IPS-18a (cell line): ENCODE measurements at regions not wholly inside any gene's neighbourhood (a gene's known extent, or its start where the extent isn't known, plus 50 kb on each side); places are given as distances from the start of the nearest gene placed in this dataset.
"Not testable (repeated sequence)": the region's sequence is repeated elsewhere in the genome, so short reads cannot be mapped to it uniquely, and the experiment has no call there.

ENCODE experiments used
- H3K27ac ChIP-seq: one replicate; pipeline ENCODE4 v1.5.1; 2013; ENCODE audit warnings: low read length
- H3K27me3 ChIP-seq: one replicate; pipeline ENCODE4 v1.6.1; 2013; ENCODE audit warnings: mild to moderate bottlenecking, low read length; ENCODE audit not compliant: control insufficient read depth, insufficient read depth
- H3K36me3 ChIP-seq: one replicate; pipeline ENCODE4 v1.6.1; 2013; ENCODE audit warnings: low read depth, low read length; ENCODE audit not compliant: control insufficient read depth
- H3K4me1 ChIP-seq: one replicate; pipeline ENCODE4 v1.6.1; 2013; ENCODE audit warnings: low read depth, low read length; ENCODE audit not compliant: control insufficient read depth
- H3K4me3 ChIP-seq: one replicate; pipeline ENCODE4 v1.5.1; 2013; ENCODE audit warnings: low read length
- H3K9ac ChIP-seq: one replicate; pipeline ENCODE4 v1.6.1; 2013; ENCODE audit warnings: mild to moderate bottlenecking, low read length, moderate library complexity
- H3K9me3 ChIP-seq: one replicate; pipeline ENCODE4 v1.6.1; 2013; ENCODE audit warnings: low read depth, low read length; ENCODE audit not compliant: control insufficient read depth

DNA sequence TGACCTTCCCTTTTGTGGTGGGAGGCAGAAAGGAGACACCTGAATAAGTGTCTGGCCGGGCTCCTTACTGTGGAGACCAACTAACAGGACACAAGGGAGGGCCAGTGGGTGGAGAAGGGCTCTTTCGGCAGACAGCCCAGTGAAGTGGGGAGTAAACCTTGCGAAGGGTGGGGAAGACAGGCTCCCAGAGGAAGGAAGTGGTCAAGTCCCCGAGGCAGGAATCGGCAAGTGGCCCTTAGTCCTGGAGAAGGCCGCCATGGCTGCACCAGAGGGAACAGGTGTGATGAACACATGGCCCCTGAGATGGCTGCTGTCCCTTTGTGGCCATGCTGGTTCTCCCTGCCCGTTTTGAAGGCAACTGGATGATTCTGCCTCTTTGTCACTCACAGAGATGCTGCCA is 187.2 kb upstream of the IGFBP3 start:
- no peak overlapping the region for H3K4me3 ChIP-seq
- no peaks in the 10 kb centered on the region for H3K4me1 ChIP-seq
- no peaks in the 10 kb centered on the region for H3K36me3 ChIP-seq
- H3K27ac ChIP-seq: no peak overlapping the region
- no peaks in the 10 kb centered on the region for H3K9me3 ChIP-seq
- no peaks in the 10 kb centered on the region for H3K27me3 ChIP-seq
- H3K9ac ChIP-seq: no peak overlapping the region

DNA sequence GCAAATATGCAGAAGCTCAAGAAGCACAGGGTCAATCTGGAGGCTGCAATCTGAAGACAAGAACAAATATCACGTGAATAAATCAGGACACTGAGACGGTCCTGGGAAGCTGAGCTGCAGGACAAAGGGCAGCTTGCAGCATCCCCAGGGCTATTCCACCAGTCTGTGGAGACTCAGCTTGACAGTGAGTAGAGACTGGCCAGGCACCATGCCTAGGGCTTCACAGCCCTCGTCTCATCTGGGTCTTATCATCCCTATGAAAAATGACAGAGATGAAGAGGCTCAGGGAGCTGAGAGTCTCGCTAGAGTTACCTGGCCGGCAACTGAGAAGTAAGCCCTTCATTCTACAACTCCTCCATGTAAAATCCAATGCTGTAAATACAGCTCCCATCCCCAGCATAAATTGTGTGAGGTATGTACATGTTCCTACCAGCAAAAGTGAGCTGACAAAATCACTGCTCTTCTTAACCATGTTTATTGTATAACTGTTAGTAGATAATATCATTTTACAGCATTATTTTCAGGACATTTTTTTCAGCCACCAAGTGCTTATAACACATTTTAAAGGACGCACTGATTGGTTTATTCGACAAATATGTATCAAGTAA is 186.6 kb upstream of the IGFBP3 start:
- H3K4me1 ChIP-seq: no peaks in the 10 kb centered on the region
- no peak overlapping the region for H3K4me3 ChIP-seq
- H3K9me3 ChIP-seq: no peaks in the 10 kb centered on the region
- no peak overlapping the region for H3K9ac ChIP-seq
- no peaks in the 10 kb centered on the region for H3K36me3 ChIP-seq
- H3K27ac ChIP-seq: no peak overlapping the region
- no peaks in the 10 kb centered on the region for H3K27me3 ChIP-seq

DNA sequence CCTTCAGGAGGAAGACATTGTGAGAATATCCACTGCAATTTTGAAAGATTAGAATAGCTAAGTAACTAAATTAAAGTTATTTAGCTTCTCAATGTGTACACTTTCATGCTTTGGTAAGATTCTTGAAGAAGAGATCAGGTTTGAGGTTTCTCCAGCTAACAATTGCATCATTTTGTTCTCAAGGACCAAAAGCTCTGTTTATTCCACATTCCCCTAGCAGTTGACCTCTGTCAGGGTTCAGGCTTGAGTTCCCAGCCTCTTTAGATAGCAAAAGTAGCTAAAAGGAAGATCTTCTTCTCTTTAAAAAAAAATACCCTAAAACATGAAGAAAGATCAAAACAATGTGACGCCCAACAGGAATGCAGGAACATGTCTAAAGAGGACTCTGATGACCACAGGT is 179.4 kb upstream of the IGFBP3 start:
- Histone ChIP-seq H3K4me1 (no peaks in the 10 kb centered on the region), H3K27ac (no peak overlapping the region), H3K27me3 (no peaks in the 10 kb centered on the region), H3K9me3 (no peaks in the 10 kb centered on the region), H3K36me3 (no peaks in the 10 kb centered on the region), H3K9ac (no peak overlapping the region), H3K4me3 (no peak overlapping the region)

DNA sequence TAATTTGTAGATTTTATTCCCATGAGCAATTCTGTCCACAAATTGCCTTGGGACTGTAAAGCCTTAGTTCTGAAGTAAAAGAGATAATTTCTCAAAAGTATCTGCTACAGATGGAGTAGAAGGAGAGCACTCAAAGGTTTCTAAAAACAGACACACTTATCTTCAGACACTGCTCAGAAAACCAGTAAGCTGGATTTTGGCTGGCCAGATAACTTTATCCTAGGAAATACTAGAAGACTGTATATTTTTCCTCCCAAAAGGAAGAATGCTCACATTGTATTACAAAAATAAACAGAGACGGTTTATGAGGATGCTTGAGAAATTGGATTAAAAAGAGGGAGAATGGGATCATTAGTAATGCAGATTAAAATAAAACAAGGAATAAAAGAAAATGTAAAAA is 178.0 kb upstream of the IGFBP3 start:
- Histone ChIP-seq H3K27ac (no peak overlapping the region), H3K4me1 (no peaks in the 10 kb centered on the region), H3K9ac (no peak overlapping the region), H3K27me3 (no peaks in the 10 kb centered on the region), H3K4me3 (no peak overlapping the region), H3K36me3 (no peaks in the 10 kb centered on the region), H3K9me3 (no peaks in the 10 kb centered on the region)

DNA sequence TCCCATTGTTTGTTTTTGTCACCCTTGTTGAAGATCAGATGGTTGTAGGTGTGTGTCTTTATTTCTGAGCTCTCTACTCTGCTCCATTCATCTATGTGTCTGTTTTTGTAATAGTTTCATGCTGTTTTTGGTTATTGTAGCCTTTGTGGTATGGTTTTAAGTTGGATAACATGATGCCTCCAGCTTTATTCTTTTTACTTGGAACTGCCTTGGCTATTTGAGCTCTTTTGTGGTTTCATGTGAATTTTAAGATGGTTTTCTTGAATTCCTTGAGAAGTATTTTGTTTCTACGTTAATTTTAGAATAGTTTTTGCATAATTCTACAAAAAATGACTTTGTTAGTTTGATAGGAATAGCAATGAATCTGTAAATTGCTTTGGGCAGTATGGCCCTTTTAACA is 170.0 kb upstream of the IGFBP3 start:
- Histone ChIP-seq H3K9me3 (no peaks in the 10 kb centered on the region), H3K27me3 (no peaks in the 10 kb centered on the region), H3K4me1 (no peaks in the 10 kb centered on the region), H3K9ac (no peak overlapping the region), H3K4me3 (no peak overlapping the region), H3K36me3 (no peaks in the 10 kb centered on the region), H3K27ac (no peak overlapping the region)

DNA sequence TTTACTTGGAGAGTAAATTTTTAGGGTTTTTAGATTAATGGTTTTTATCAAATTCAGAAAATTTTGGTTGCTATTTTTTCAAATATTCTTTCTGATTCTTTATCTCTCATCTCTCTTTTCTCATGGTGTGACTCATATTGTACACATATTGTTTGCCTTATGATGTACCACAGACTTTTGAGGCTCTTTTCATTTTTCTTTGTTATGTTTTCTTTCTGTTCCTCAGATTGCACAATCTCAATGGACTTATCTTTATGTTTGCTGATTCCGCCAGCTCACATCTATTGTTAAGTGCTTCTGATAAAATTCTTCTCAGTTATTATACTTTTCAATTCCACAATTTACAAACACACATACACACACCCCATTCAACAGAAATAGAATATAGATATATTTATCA is 168.2 kb upstream of the IGFBP3 start:
- no peaks in the 10 kb centered on the region for H3K9me3 ChIP-seq
- no peak overlapping the region for H3K27ac ChIP-seq
- no peak overlapping the region for H3K9ac ChIP-seq
- no peaks in the 10 kb centered on the region for H3K4me1 ChIP-seq
- H3K27me3 ChIP-seq: no peaks in the 10 kb centered on the region
- no peak overlapping the region for H3K4me3 ChIP-seq
- no peaks in the 10 kb centered on the region for H3K36me3 ChIP-seq

DNA sequence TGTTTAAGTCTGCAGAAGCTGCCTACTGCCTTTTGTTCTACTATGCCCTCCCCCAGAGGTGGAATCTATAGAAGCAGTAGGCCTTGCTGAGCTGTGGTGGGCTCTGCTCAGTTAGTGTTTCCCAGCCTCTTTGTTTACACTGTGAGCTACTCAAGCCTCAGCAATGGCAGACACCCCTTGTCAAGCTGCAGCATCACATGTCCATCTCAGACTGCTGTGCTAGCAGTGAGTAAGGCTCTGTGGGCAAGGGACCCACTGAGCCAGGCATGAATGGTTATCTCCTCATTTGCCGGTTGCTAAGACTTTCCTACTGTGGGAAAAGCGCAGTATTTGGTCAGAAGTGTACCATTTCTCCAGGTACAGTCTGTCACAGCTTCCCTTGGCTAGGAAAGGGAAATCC is 167.4 kb upstream of the IGFBP3 start:
- H3K27me3 ChIP-seq, H3K4me1 ChIP-seq, H3K36me3 ChIP-seq, H3K27ac ChIP-seq, H3K9ac ChIP-seq, H3K9me3 ChIP-seq, H3K4me3 ChIP-seq: not testable (repeated sequence)

DNA sequence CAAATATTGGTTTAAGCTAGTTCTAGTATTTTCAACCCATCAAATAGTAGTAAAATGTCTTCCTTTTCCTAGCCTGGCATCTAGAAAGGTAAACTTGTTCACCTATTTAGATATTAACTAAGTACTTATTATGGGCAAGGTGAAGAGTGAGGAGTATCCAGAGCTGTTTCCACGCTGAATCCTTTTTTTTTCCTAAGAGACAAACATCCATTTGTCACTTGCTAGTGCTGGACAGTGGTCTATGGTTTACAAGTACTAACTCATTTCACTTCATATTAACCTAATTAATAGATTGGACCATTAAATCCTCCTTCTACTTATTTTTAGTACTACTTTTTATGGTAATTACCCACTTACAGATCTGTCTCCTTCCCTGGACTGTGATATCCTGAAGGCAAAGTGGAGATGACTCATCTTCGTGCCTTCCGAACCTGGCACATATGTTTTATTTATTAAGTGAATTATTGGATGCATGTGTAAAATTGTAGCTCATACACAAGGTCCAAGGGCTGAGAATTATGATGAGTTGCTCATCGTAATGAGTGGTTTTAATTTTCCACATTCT is 159.6 kb upstream of the IGFBP3 start:
- H3K4me1 ChIP-seq: no peaks in the 10 kb centered on the region
- H3K27ac ChIP-seq: no peak overlapping the region
- H3K9ac ChIP-seq: no peak overlapping the region
- no peaks in the 10 kb centered on the region for H3K36me3 ChIP-seq
- no peak overlapping the region for H3K4me3 ChIP-seq
- H3K27me3 ChIP-seq: no peaks in the 10 kb centered on the region
- no peaks in the 10 kb centered on the region for H3K9me3 ChIP-seq

DNA sequence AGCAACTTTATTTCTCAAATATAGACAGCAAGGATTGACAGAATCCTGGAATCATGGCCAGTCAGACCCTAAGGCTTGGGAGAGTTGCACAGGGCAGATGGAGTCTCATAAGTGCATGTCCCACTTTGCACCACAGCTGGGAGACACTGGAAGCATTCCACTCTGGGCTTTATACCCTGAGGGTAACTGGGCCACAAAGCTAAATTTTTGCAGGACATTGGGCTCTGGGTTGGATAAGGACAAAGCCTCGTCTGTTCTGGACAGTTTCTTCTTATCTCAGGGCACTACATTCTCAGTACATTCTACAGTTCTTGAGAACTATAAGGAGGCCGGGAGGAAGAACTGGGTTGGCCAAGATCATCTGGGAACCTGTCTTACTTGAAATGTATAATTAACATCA is 158.3 kb upstream of the IGFBP3 start:
- Histone ChIP-seq H3K9ac (no peak overlapping the region), H3K27ac (no peak overlapping the region), H3K9me3 (no peaks in the 10 kb centered on the region), H3K4me1 (no peaks in the 10 kb centered on the region), H3K27me3 (no peaks in the 10 kb centered on the region), H3K36me3 (no peaks in the 10 kb centered on the region), H3K4me3 (no peak overlapping the region)

DNA sequence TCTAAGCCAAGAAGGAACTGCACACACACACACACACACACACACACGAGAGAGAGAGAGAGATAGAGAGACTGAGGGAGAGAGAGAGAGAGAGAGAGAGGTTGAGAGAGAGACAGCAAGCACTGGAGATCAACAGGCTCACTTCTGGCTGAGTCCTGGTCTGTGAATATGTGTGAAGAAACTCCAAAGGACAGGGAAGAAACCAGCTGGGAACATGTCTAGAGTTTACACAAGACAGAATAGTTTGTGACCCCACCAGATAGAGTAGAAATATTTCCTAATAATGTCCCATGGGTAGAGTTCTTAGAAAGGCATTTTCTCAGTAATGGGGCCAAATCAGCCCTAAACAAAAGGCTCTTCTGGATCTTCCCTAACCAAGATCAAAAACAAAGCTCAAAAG is 155.5 kb upstream of the IGFBP3 start:
- Histone ChIP-seq H3K36me3 (no peaks in the 10 kb centered on the region), H3K27me3 (no peaks in the 10 kb centered on the region), H3K9me3 (no peaks in the 10 kb centered on the region), H3K4me1 (no peaks in the 10 kb centered on the region), H3K9ac (no peak overlapping the region), H3K27ac (no peak overlapping the region), H3K4me3 (no peak overlapping the region)

DNA sequence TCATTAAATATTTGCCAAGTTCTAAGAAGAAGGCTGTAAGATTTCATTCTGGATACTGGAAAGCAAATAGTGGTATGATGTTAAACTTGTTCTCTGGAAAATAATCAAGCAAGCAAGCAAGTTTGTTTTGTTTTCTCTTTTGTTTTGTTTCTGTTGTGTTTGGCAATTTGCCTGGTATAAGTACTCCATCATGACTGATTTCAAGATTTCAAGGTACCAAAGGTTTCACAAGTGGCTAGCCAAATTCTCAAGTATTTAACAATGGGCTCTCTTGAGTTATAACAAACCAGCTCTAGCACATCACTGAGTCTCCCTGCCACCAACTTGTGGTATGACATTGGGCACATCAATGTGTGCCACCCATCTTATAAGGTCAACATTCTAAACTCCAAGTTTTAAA is 151.7 kb upstream of the IGFBP3 start:
- H3K36me3 ChIP-seq: no peaks in the 10 kb centered on the region
- H3K4me3 ChIP-seq: no peak overlapping the region
- H3K9ac ChIP-seq: no peak overlapping the region
- H3K4me1 ChIP-seq: no peaks in the 10 kb centered on the region
- H3K27me3 ChIP-seq: no peaks in the 10 kb centered on the region
- no peaks in the 10 kb centered on the region for H3K9me3 ChIP-seq
- H3K27ac ChIP-seq: no peak overlapping the region

DNA sequence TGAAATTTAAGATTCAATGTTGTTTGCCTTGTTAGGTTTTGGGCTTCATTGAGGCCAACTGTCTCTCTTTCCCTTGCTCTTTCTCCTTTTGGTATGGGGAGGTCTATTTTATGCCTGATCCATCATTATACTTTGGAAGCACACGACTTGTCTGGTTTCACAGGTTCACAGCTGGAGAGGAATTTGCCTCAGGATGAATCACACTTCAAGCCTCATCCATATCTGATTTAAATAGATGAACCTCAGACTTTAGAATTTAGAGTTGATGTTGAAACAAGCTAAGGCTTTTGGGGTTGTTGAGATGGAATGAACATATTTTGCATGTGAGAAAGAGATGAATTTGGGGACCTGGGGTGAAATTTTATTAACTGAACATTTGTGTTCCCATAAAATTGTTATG is 150.5 kb upstream of the IGFBP3 start:
- Histone ChIP-seq H3K27ac (no peak overlapping the region), H3K9ac (no peak overlapping the region), H3K9me3 (no peaks in the 10 kb centered on the region), H3K4me3 (no peak overlapping the region), H3K4me1 (no peaks in the 10 kb centered on the region), H3K27me3 (no peaks in the 10 kb centered on the region), H3K36me3 (no peaks in the 10 kb centered on the region)
